BLaER1 (cell line): ENCODE measurements at regions not wholly inside any gene's neighbourhood (a gene's known extent, or its start where the extent isn't known, plus 50 kb on each side); places are given as distances from the start of the nearest gene placed in this dataset.

ENCODE experiments used
- H3K27ac ChIP-seq: shearing (Covaris generic); formaldehyde crosslinking; 2 replicates; pipeline ENCODE4 v1.8.1; 2022
- H3K27me3 ChIP-seq: shearing (Covaris generic); formaldehyde crosslinking; 2 replicates; pipeline ENCODE4 v1.8.1; 2022
- H3K36me3 ChIP-seq: shearing (Covaris generic); formaldehyde crosslinking; 2 replicates; pipeline ENCODE4 v1.8.1; 2022
- H3K4me1 ChIP-seq: shearing (Covaris generic); formaldehyde crosslinking; 2 replicates; pipeline ENCODE4 v1.8.1; 2022
- H3K4me2 ChIP-seq: shearing (Covaris generic); formaldehyde crosslinking; 2 replicates; pipeline ENCODE4 v1.8.1; 2022
- H3K4me3 ChIP-seq: shearing (Covaris generic); formaldehyde crosslinking; 2 replicates; pipeline ENCODE4 v1.8.1; 2022
- H3K9ac ChIP-seq: shearing (Covaris generic); formaldehyde crosslinking; 2 replicates; pipeline ENCODE4 v1.8.1; 2022
- H3K9me3 ChIP-seq: shearing (Covaris generic); formaldehyde crosslinking; 2 replicates; pipeline ENCODE4 v1.8.1; 2022
- H4K20me1 ChIP-seq: shearing (Covaris generic); formaldehyde crosslinking; 2 replicates; pipeline ENCODE4 v1.8.1; 2022
- Cebpa-rat ChIP-seq: shearing (Covaris generic); IDR thresholded peaks from 2 replicates; pipeline ENCODE4 v1.8.1; 2022

DNA sequence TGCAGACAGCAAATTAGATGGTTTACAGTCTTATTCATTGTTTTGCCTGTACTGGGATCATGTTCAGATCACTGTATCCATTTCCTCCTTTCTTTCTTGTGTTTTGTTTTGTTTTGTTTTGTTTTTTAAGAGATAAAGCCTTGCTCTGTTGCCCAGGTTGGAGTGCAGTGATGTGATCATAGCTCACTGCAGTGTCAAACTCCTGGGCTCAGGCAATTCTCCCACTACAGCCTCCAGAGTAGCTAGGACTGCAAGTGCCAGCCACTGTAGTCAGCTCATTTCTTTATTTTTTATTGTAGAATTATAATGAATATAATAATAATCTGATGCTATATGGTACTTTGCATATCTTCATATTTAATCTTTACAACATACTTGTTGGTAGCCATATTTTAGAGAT, 403.7 kb upstream of the B3GALT2 start:
- peaks cover 8% of the 10 kb centered on the region; the same call in 1 of the 2 replicates for H3K4me1 ChIP-seq
- H3K27ac ChIP-seq = no peak overlapping the region
- no peak overlapping the region for H3K9ac ChIP-seq
- no peaks in the 10 kb centered on the region for H4K20me1 ChIP-seq
- TF ChIP-seq Cebpa-rat = no peak
- H3K27me3 ChIP-seq = no peaks in the 10 kb centered on the region
- no peak overlapping the region for H3K4me3 ChIP-seq
- no peak overlapping the region for H3K4me2 ChIP-seq
- H3K36me3 ChIP-seq = no peaks in the 10 kb centered on the region
- no peaks in the 10 kb centered on the region for H3K9me3 ChIP-seq

DNA sequence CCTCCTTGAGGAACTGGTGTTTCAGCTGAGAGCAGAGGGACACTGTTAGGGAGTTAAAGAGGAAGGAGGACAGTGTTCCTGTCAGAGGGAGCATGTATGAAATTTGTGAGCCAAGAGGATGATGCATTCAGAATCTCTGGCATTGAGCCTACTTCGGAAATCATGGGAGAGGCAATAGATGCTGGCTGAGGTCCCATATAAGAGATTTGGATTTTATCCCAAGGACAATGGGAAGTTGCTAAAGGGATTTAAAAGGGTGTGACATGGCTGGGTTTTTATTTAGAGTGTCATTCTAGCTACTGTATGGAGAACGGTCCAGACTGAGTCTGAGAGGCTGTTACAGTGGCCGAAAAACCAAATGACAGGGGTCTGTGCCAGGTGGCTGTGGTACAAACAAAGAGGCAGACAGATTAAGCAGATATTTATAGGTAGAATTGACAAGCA, 403.2 kb upstream of the B3GALT2 start:
- no peak overlapping the region for H3K4me3 ChIP-seq
- no peak overlapping the region for H3K27ac ChIP-seq
- H3K4me2 ChIP-seq = no peak overlapping the region

DNA sequence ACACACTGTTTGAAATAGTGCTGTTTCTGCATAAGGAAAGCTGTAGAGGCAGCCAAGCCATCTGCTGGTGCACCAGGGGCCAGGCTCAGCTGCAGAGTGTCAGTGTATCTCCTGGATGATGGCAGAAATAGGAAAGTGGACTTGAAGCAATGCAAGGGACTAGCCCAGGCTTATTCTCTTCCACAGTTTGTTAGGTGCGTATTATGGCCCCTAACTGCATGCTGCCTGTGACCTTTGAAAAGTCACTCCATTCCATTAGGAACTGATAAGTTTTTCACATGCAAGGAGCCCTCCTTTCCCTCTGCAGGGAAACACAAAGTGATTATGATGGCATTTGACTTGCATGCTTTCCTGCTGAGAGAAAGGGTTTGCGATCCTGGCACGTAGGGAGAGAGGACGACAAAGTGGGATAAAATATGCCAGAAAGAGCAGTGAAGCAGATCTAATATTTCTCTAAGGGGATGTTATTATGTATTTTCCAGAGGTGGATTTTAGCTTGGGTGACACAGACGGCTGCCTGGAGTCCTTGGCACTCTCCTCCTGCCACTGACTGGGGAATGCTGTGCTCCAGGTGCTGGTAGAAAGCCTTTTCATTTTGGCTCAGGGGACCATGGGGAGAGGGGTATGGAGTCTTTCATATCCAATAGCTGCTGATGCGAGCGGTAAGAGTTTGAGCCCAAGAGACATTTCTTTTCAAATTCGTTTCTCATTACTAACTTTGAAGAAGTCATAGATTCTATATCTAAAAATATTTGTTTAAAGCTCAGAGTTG, 402.1 kb upstream of the B3GALT2 start:
- Histone ChIP-seq H3K4me2 (no peak overlapping the region), H3K27ac (no peak overlapping the region), H4K20me1 (no peaks in the 10 kb centered on the region), H3K27me3 (no peaks in the 10 kb centered on the region), H3K36me3 (no peaks in the 10 kb centered on the region), H3K4me1 (no peaks in the 10 kb centered on the region), H3K9me3 (peaks cover under 1% of the 10 kb centered on the region), H3K9ac (no peak overlapping the region), H3K4me3 (no peak overlapping the region)
- no peak for TF ChIP-seq Cebpa-rat

More for the DNA sequence above, 403.2 kb upstream of the B3GALT2 start:
- Histone ChIP-seq H3K4me1 (peaks cover 5% of the 10 kb centered on the region; the same call in 1 of the 2 replicates), H3K9me3 (no peaks in the 10 kb centered on the region), H3K36me3 (no peaks in the 10 kb centered on the region), H3K27me3 (no peaks in the 10 kb centered on the region), H3K9ac (no peak overlapping the region), H4K20me1 (no peaks in the 10 kb centered on the region)
- no peak for TF ChIP-seq Cebpa-rat

DNA sequence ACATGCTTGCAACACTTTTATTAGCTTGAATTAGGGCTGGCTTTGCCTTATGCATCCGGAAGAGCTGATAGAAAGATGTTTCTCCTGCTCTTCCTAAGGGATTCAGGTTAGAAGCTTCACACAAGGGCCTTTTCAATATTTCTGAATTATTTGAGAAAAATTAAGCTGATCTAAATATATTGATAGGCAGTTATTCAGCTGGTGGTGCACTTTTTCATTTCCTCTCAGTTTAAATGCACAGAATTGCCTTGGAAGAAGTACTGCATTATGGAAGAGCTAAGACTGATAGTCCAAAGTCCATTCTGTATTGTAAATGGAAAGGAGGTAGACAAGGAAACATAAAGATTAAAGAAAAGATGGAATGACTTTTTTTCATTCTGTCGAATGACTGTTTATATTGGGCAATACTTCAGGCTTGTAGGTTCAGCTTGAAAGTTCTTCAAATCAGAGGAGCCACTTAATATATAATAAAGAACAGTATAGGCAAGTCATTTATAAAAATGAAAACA, 398.4 kb upstream of the B3GALT2 start:
- no peak overlapping the region for H3K27ac ChIP-seq
- no peaks in the 10 kb centered on the region for H3K4me1 ChIP-seq
- H3K9me3 ChIP-seq = peaks cover 4% of the 10 kb centered on the region
- H4K20me1 ChIP-seq = no peaks in the 10 kb centered on the region
- H3K4me2 ChIP-seq = no peak overlapping the region
- H3K4me3 ChIP-seq = no peak overlapping the region
- TF ChIP-seq Cebpa-rat = no peak
- H3K27me3 ChIP-seq = no peaks in the 10 kb centered on the region
- H3K9ac ChIP-seq = no peak overlapping the region
- H3K36me3 ChIP-seq = no peaks in the 10 kb centered on the region

DNA sequence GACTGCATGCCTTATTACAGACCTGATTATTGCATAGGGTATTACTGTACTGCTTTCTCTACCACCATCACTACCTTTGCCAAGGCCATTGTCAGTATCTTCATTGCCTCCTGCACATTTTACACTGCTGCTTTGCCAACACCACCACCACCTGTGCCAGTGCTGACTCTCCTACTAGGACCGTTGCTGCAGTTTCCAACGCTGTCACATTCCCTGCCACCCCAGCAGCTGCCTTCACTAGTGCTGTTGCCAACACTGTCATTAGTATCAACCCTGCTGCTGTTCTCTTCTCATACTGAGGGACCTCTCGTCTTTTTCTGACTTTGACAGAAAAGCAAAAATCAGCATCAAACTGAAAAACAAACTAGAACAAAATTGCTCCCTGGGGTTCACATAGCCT, 394.9 kb upstream of the B3GALT2 start:
- H3K4me3 ChIP-seq = no peak overlapping the region
- H3K4me2 ChIP-seq = no peak overlapping the region
- no peak for TF ChIP-seq Cebpa-rat
- no peaks in the 10 kb centered on the region for H3K27me3 ChIP-seq
- no peaks in the 10 kb centered on the region for H3K4me1 ChIP-seq
- no peak overlapping the region for H3K27ac ChIP-seq
- H3K9ac ChIP-seq = no peak overlapping the region
- H3K9me3 ChIP-seq = peaks cover 4% of the 10 kb centered on the region
- H3K36me3 ChIP-seq = no peaks in the 10 kb centered on the region
- H4K20me1 ChIP-seq = no peaks in the 10 kb centered on the region

DNA sequence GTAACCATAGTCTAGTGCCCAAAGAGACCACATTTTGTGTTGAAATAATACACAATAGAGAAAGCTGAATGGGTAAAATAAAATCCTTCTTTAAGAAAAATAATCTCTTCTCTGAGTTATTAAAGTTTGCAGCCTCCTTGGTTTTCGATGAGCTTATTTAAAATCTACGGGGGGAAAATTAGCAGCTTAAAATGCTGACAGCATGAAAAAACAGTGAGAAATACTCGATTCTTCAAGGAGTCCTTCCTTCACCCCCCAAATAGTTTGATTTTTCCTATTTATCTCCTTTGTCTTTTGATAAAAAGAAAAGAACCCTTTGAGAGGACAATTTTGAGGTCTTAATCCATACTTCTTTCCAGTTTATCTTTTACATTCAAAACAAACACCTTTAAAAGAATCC, 394.0 kb upstream of the B3GALT2 start:
- H3K9me3 ChIP-seq = peaks cover 4% of the 10 kb centered on the region

DNA sequence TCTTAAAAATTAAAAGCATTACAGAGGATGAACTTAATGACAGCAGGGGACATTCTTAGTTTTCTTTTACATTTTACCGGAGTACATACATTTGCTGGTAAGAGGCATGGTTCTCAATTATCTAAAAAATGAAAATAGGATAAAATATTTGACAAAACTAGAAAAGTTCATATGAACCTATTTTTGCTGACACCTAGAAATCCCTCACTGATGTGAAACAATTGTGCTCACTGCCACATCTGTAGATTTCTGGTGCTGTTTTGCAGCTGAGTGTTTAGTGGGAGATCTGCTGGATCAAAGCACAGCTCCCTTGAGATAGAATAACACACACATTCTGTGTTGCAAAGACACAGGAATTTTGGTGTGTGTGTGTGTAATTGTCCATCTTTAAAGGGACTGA, 392.9 kb upstream of the B3GALT2 start:
- H3K36me3 ChIP-seq = no peaks in the 10 kb centered on the region
- H3K4me2 ChIP-seq = no peak overlapping the region
- H3K9ac ChIP-seq = no peak overlapping the region
- H3K27me3 ChIP-seq = no peaks in the 10 kb centered on the region
- no peak overlapping the region for H3K4me3 ChIP-seq
- H4K20me1 ChIP-seq = no peaks in the 10 kb centered on the region
- no peak overlapping the region for H3K27ac ChIP-seq
- H3K4me1 ChIP-seq = no peaks in the 10 kb centered on the region
- TF ChIP-seq Cebpa-rat = no peak
- peaks cover 4% of the 10 kb centered on the region for H3K9me3 ChIP-seq

More for the DNA sequence above, 394.0 kb upstream of the B3GALT2 start:
- H4K20me1 ChIP-seq = no peaks in the 10 kb centered on the region
- H3K4me2 ChIP-seq = no peak overlapping the region
- H3K9ac ChIP-seq = no peak overlapping the region
- H3K36me3 ChIP-seq = no peaks in the 10 kb centered on the region
- no peak for TF ChIP-seq Cebpa-rat
- no peaks in the 10 kb centered on the region for H3K4me1 ChIP-seq
- no peak overlapping the region for H3K4me3 ChIP-seq
- H3K27ac ChIP-seq = no peak overlapping the region
- H3K27me3 ChIP-seq = no peaks in the 10 kb centered on the region

DNA sequence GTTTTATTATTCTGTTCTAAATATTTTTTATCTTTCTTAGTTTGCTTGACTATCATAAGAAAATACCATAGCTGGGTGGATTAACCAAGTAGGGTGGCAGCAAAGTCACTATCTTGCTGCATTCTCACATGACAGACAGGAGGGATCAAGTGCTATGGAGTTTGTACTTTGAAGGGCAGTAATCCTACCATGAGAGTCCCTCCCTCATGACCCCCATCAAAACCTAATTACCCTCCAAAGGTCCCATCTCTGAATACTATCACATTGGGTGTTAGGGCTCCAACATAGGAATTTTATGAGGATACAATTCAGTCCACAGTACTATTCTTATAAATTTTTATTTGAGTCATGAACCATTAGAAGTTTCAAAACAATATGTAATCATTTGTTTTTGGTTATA, 388.5 kb upstream of the B3GALT2 start:
- no peak overlapping the region for H3K4me3 ChIP-seq

DNA sequence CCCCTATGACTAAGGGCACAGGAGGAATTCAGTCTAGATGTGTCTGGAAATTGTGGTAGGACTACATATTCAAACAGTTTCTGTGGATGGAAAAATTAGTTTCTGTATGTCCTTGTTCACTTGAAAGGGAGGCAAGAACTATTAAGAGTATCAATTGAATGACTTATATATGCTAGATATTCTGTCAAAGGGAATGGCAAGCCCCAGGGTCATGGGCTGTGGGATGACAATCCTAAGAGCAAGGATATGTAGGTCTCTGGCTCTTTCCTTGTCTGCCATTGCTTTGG, 383.5 kb upstream of the B3GALT2 start:
- H3K4me2 ChIP-seq = peak overlapping the region; percentile 44; the same call in 1 of the 2 replicates
- H3K9ac ChIP-seq = no peak overlapping the region
- H3K36me3 ChIP-seq = no peaks in the 10 kb centered on the region
- no peaks in the 10 kb centered on the region for H3K27me3 ChIP-seq
- H4K20me1 ChIP-seq = no peaks in the 10 kb centered on the region
- no peak overlapping the region for H3K4me3 ChIP-seq
- H3K27ac ChIP-seq = no peak overlapping the region
- H3K9me3 ChIP-seq = no peaks in the 10 kb centered on the region
- no peak for TF ChIP-seq Cebpa-rat
- peaks cover 8% of the 10 kb centered on the region for H3K4me1 ChIP-seq

More for the DNA sequence above, 388.5 kb upstream of the B3GALT2 start:
- no peaks in the 10 kb centered on the region for H3K9me3 ChIP-seq
- peaks cover 3% of the 10 kb centered on the region for H3K4me1 ChIP-seq
- H3K36me3 ChIP-seq = no peaks in the 10 kb centered on the region
- no peak overlapping the region for H3K27ac ChIP-seq
- H3K9ac ChIP-seq = no peak overlapping the region
- no peak for TF ChIP-seq Cebpa-rat
- no peak overlapping the region for H3K4me2 ChIP-seq
- H4K20me1 ChIP-seq = no peaks in the 10 kb centered on the region
- no peaks in the 10 kb centered on the region for H3K27me3 ChIP-seq

DNA sequence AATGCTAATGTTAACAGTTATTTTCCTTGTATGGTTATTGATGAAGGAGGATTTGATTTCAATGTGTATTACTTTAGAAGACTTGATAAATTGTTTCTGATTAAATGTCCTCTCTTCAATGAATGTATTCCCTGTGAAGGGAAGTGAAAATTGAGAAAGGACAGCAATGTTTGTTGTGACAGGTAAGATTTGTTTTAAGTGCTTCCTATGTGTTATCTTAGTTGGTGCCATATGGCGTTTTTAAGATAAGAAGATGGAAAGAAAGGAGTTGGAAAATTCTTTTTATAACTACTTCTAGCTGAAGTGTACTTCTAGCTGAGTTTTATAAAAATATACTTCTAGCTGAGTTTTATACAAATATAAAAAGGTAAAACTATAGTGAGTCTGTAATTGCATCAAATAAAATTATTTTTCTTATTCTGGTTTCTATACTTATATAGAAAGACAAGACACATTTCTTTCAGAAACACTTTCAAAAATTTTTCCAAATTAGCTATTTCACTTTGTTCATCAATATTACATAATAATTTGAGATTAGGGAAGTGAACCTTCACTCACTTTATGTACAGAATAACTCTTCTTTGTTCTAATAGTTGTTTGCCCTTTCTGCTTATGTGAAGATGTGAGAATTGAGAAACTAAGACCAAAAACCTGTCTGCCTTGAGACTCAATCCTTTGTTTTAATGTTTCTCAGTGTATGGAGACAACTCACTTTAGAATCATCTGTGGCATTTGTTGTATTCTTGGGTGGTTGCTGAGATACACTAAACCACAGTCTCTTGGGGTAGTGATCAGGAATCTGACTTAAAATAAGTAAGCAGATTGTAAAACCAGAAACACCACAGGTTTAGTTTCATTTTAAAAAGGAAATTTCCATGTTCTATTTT, 382.9 kb upstream of the B3GALT2 start:
- no peaks in the 10 kb centered on the region for H3K27me3 ChIP-seq
- no peak overlapping the region for H3K27ac ChIP-seq
- H3K4me2 ChIP-seq = peak overlapping the region; percentile 44; the same call in 1 of the 2 replicates
- H3K4me1 ChIP-seq = peaks cover 8% of the 10 kb centered on the region
- H3K4me3 ChIP-seq = no peak overlapping the region
- no peak overlapping the region for H3K9ac ChIP-seq
- H3K36me3 ChIP-seq = no peaks in the 10 kb centered on the region
- H3K9me3 ChIP-seq = no peaks in the 10 kb centered on the region
- TF ChIP-seq Cebpa-rat = no peak
- H4K20me1 ChIP-seq = no peaks in the 10 kb centered on the region
